Thoracic aorta (tissue), 2 donors: ENCODE measurements at regions not wholly inside any gene's neighbourhood (a gene's known extent, or its start where the extent isn't known, plus 50 kb on each side); places are given as distances from the start of the nearest gene placed in this dataset.

Source experiments
- ATAC-seq: fragments of 150-250 bp; one replicate; pipeline ENCODE4 v1.8.0; 2017; ENCODE audit warnings: low read depth; ENCODE audit not compliant: insufficient number of reproducible peaks, low FRiP score
- DNase-seq: peaks from one replicate; pipeline ENCODE4 v3.0.0-alpha.2; 2020; ENCODE audit warnings: low spot score
- H3K27ac ChIP-seq, 2 donors: fragments of 200-600 bp; sonication (generic); 1 replicate in 1 of 2; 2 replicates in 1 of 2; pipeline ENCODE4 v1.5.1; 2016; ENCODE audit warnings: mild to moderate bottlenecking in 2 of 2, moderate library complexity in 2 of 2
- H3K27me3 ChIP-seq: fragments of 200-600 bp; sonication (generic); replicated peaks from 2 replicates; pipeline ENCODE4 v1.6.0; 2016; ENCODE audit warnings: mild to moderate bottlenecking; ENCODE audit not compliant: insufficient read depth
- H3K36me3 ChIP-seq: fragments of 200-600 bp; sonication (generic); one replicate; pipeline ENCODE4 v1.5.1; 2016
- H3K4me1 ChIP-seq, 2 donors: fragments of 200-600 bp; sonication (generic); 1 replicate in 1 of 2; 2 replicates in 1 of 2; pipeline versions ENCODE4 v1.5.1 to v1.6.0; 2016; ENCODE audit warnings: low read depth in 2 of 2, mild to moderate bottlenecking in 1 of 2; ENCODE audit not compliant: control insufficient read depth in 1 of 2
- H3K4me3 ChIP-seq: fragments of 200-600 bp; sonication (generic); 2 replicates; pipeline ENCODE4 v1.5.1; 2016; ENCODE audit warnings: mild to moderate bottlenecking
- H3K9me3 ChIP-seq: fragments of 200-600 bp; sonication (generic); 2 replicates; pipeline ENCODE4 v1.5.1; 2016
- CTCF ChIP-seq: fragments of 200-600 bp; sonication (generic); IDR thresholded peaks from one replicate; pipeline ENCODE4 v1.5.1; 2019; ENCODE audit warnings: antibody characterized with exemption

DNA sequence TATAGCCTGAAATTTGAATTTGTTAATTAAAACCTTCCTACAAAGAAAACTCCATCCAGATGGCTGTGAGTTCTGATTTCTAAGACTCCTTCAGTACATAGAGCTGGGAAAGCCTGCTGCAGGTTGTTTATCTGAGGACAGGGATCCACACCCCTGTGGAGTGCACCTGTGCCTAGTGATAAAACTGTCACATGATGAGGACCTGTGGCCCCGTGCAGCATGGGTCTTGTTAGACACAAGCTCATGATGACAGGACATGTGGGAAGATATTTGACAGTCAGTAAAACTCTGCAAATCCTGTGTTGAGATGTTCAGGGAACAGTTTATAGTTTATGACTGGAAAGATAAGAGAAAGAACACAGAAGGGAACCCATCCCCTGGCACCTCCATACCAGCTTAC lies 133.2 kb upstream of the TMEM18 start:
- Histone ChIP-seq H3K4me3 (no peak overlapping the region), H3K4me1 (no peaks in the 10 kb centered on the region), H3K27ac (no peak overlapping the region), H3K36me3 (no peaks in the 10 kb centered on the region), H3K27me3 (no peaks in the 10 kb centered on the region), H3K9me3 (no peaks in the 10 kb centered on the region)
- DNase-seq (no peak), ATAC-seq (no peak)
- TF ChIP-seq CTCF: no peak

- DNase-seq: no peak
- Histone ChIP-seq H3K4me1 (no peaks in the 10 kb centered on the region), H3K4me3 (no peak overlapping the region), H3K9me3 (no peaks in the 10 kb centered on the region), H3K27ac (no peak overlapping the region), H3K36me3 (no peaks in the 10 kb centered on the region), H3K27me3 (no peaks in the 10 kb centered on the region)
- no peak for ATAC-seq
- TF ChIP-seq CTCF: no peak
Observed at GRCh38 chr2:807300-807699, 130.1 kb upstream of the TMEM18 start.

DNA sequence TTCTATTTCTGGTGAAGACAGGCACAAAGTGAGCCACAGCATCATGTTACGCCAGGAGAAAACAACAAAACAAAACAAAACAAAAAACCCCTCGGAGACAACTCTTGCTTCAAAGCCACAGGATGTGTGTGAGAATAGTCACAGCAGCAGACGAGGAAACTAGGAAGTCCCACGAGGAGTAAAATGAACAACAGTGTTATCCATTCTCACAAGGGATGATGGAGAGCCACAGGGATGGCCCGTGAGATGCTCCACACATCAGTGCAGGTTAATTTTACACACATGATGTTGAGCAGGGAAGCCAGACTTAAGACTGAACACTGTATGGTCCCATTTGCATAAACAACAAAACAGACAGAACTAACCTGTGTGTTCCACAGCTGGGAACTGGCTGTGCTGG lies 128.5 kb upstream of the TMEM18 start:
- no peak for TF ChIP-seq CTCF

GRCh38 chr2:797993-798392 lies 120.8 kb upstream of the TMEM18 start:
- H3K27me3 ChIP-seq: no peaks in the 10 kb centered on the region
- no peaks in the 10 kb centered on the region for H3K36me3 ChIP-seq
- no peaks in the 10 kb centered on the region for H3K4me1 ChIP-seq
- ATAC-seq (no peak), DNase-seq (no peak)
- H3K27ac ChIP-seq: no peak overlapping the region
- H3K9me3 ChIP-seq: no peaks in the 10 kb centered on the region
- no peak for TF ChIP-seq CTCF
- no peak overlapping the region for H3K4me3 ChIP-seq

More for the DNA sequence above, 128.5 kb upstream of the TMEM18 start:
- no peaks in the 10 kb centered on the region for H3K27me3 ChIP-seq
- no peaks in the 10 kb centered on the region for H3K36me3 ChIP-seq
- no peak for DNase-seq
- no peak for ATAC-seq
- H3K4me1 ChIP-seq: no peaks in the 10 kb centered on the region
- H3K9me3 ChIP-seq: no peaks in the 10 kb centered on the region
- no peak overlapping the region for H3K4me3 ChIP-seq
- H3K27ac ChIP-seq: no peak overlapping the region

DNA sequence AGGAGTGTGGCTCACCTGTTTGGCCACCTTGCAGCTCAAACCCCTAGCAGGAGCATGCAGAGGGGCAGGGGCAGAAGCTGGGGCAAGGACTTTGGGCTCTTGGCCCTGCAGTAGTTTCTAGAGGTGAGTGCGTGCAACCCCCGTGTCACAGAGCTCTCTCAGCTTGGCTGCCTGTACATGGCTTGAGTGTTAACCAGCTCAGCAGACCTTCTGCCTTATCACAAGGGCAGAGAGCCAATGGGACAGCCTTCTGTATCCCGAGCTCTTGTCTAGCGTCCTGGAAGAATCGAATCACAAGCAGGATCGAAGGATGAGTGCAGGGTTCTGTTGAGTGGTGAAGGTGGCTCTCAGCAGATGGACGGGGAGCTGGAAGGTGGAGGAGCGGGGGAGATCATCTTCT lies 120.3 kb upstream of the TMEM18 start:
- Histone ChIP-seq H3K4me1 (no peaks in the 10 kb centered on the region), H3K27ac (no peak overlapping the region), H3K9me3 (no peaks in the 10 kb centered on the region), H3K4me3 (no peak overlapping the region), H3K27me3 (no peaks in the 10 kb centered on the region), H3K36me3 (no peaks in the 10 kb centered on the region)
- DNase-seq (no peak), ATAC-seq (no peak)
- no peak for TF ChIP-seq CTCF
